GM23338 (cell line): ENCODE measurements at regions not wholly inside any gene's neighbourhood (a gene's known extent, or its start where the extent isn't known, plus 50 kb on each side); places are given as distances from the start of the nearest gene placed in this dataset.
A peak's percentile ranks its signal among the peaks of the same experiment; 100 is the strongest.

ENCODE experiments used
- ATAC-seq: fragments of 200-7000 bp; cut with Tn5 transposase; 3 replicates; pipeline ENCODE4 v1.9.1; 2020
- DNase-seq: peaks from one replicate; pipeline ENCODE4 v3.0.0-alpha.2; 2015; ENCODE audit warnings: low spot score
- H2AFZ ChIP-seq: fragments of 200-600 bp; sonication (generic); 2 replicates; pipeline ENCODE4 v1.8.0; 2016; ENCODE audit warnings: antibody characterized with exemption, mild to moderate bottlenecking, moderate library complexity
- H3F3A ChIP-seq: fragments of 200-600 bp; sonication (generic); replicated peaks from 2 replicates; pipeline ENCODE4 v1.8.0; 2017; ENCODE audit warnings: antibody characterized with exemption, mixed run types, low read depth
- H3K27ac ChIP-seq: fragments of 200-600 bp; sonication (generic); 2 replicates; pipeline ENCODE4 v1.6.1; 2016; ENCODE audit warnings: low read depth
- H3K27me3 ChIP-seq: fragments of 200-600 bp; sonication (generic); 2 replicates; pipeline ENCODE4 v1.8.0; 2016; ENCODE audit warnings: mild to moderate bottlenecking, mixed run types, moderate library complexity; ENCODE audit not compliant: insufficient read depth
- H3K36me3 ChIP-seq: fragments of 200-600 bp; sonication (generic); 2 replicates; pipeline ENCODE4 v1.8.0; 2016; ENCODE audit warnings: mild to moderate bottlenecking; ENCODE audit not compliant: insufficient read depth
- H3K4me1 ChIP-seq: fragments of 200-600 bp; sonication (generic); 2 replicates; pipeline ENCODE4 v1.8.0; 2016; ENCODE audit warnings: mild to moderate bottlenecking, moderate library complexity; ENCODE audit not compliant: insufficient read depth
- H3K4me2 ChIP-seq: fragments of 200-600 bp; sonication (generic); 2 replicates; pipeline ENCODE4 v1.7.1; 2017; ENCODE audit warnings: mixed run types
- H3K4me3 ChIP-seq: fragments of 200-600 bp; sonication (generic); 2 replicates; pipeline ENCODE4 v1.6.1; 2016; ENCODE audit warnings: mixed run types
- H3K79me2 ChIP-seq: fragments of 200-600 bp; sonication (generic); replicated peaks from 2 replicates; pipeline ENCODE4 v1.8.0; 2017; ENCODE audit warnings: mild to moderate bottlenecking; ENCODE audit not compliant: insufficient read depth
- H3K9me2 ChIP-seq: fragments of 200-600 bp; sonication (generic); 2 replicates; pipeline ENCODE4 v1.8.0; 2017; ENCODE audit not compliant: insufficient read depth
- H4K20me1 ChIP-seq: fragments of 200-600 bp; sonication (generic); replicated peaks from 2 replicates; pipeline ENCODE4 v1.8.0; 2017; ENCODE audit warnings: mild to moderate bottlenecking; ENCODE audit not compliant: insufficient read depth
- H3K27ac Mint-ChIP-seq: 2 replicates; pipeline ENCODE4 v1.8.0; 2020; ENCODE audit warnings: inconsistent platforms, mild to moderate bottlenecking, moderate library complexity, mixed read lengths
- H3K27me3 Mint-ChIP-seq: 3 replicates; pipeline ENCODE4 v1.8.0; 2022; ENCODE audit warnings: low read depth, mild to moderate bottlenecking, moderate library complexity, mixed read lengths, inconsistent platforms; ENCODE audit not compliant: insufficient read depth, poor library complexity
- H3K36me3 Mint-ChIP-seq: 3 replicates; pipeline ENCODE4 v1.8.0; 2021; ENCODE audit warnings: low read depth, mild to moderate bottlenecking, inconsistent platforms, moderate library complexity, mixed read lengths
- H3K4me1 Mint-ChIP-seq: 3 replicates; pipeline ENCODE4 v1.8.0; 2020; ENCODE audit warnings: mild to moderate bottlenecking, inconsistent platforms, mixed read lengths
- H3K4me3 Mint-ChIP-seq: 3 replicates; pipeline ENCODE4 v1.8.0; 2021; ENCODE audit warnings: moderate library complexity, mild to moderate bottlenecking, inconsistent platforms, mixed read lengths
- H3K9me3 Mint-ChIP-seq: 3 replicates; pipeline ENCODE4 v1.8.0; 2020; ENCODE audit warnings: moderate library complexity, mild to moderate bottlenecking, inconsistent platforms, mixed read lengths
- CREB1 ChIP-seq: fragments of 250-450 bp; sonication (Bioruptor Pico); IDR thresholded peaks from 2 replicates; pipeline ENCODE4 v1.5.0; 2020; ENCODE audit warnings: low read depth, mild to moderate bottlenecking, moderate library complexity
- JUNB ChIP-seq: IDR thresholded peaks from one replicate; pipeline ENCODE4 v1.6.1; 2016; ENCODE audit warnings: antibody characterized with exemption; ENCODE audit not compliant: unreplicated experiment
- NANOG ChIP-seq: IDR thresholded peaks from 2 replicates; pipeline ENCODE4 v1.6.1; 2016; ENCODE audit warnings: antibody characterized with exemption, borderline replicate concordance
- STAT1 ChIP-seq: IDR thresholded peaks from one replicate; pipeline ENCODE4 v1.6.1; 2016; ENCODE audit warnings: antibody characterized with exemption; ENCODE audit not compliant: unreplicated experiment
- ZNF331 ChIP-seq: fragments of 250-450 bp; sonication (Bioruptor Pico); IDR thresholded peaks from 2 replicates; pipeline ENCODE4 v1.5.0; 2020; ENCODE audit warnings: low read depth, mild to moderate bottlenecking, moderate library complexity
- TF ChIP-seq, protein P1 (sequence below): fragments of 250-450 bp; sonication (Bioruptor Pico); IDR thresholded peaks from 2 replicates; pipeline ENCODE4 v1.5.0; 2020; ENCODE audit warnings: mild to moderate bottlenecking, moderate library complexity
- TF ChIP-seq, protein P2 (sequence below): IDR thresholded peaks from 2 replicates; pipeline ENCODE4 v1.6.1; 2016; ENCODE audit warnings: antibody characterized with exemption
- TF ChIP-seq, protein P3 (sequence below): IDR thresholded peaks from one replicate; pipeline ENCODE4 v1.6.1; 2018; ENCODE audit warnings: antibody characterized with exemption; ENCODE audit not compliant: unreplicated experiment

DNA sequence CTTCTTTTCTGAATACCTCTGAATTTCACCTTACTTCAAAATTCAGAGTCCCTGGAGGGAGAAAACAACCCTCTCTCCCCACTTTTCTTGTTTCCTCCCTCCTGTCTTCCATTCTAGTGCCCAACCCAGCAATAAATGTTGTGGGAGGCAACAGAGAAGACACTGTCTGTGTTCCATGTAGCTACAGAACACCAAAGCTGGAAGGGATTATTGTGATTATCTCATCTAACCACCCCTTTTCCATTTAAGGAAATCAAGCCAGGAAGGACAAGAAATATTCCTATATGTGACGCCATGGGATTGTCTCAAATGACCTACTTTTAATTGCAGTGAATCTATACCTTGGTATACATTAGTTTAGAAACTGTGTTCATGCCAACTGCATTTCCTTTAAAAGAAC is 476.6 kb upstream of the TNC start (continued):
- TF ChIP-seq, protein P1, sequence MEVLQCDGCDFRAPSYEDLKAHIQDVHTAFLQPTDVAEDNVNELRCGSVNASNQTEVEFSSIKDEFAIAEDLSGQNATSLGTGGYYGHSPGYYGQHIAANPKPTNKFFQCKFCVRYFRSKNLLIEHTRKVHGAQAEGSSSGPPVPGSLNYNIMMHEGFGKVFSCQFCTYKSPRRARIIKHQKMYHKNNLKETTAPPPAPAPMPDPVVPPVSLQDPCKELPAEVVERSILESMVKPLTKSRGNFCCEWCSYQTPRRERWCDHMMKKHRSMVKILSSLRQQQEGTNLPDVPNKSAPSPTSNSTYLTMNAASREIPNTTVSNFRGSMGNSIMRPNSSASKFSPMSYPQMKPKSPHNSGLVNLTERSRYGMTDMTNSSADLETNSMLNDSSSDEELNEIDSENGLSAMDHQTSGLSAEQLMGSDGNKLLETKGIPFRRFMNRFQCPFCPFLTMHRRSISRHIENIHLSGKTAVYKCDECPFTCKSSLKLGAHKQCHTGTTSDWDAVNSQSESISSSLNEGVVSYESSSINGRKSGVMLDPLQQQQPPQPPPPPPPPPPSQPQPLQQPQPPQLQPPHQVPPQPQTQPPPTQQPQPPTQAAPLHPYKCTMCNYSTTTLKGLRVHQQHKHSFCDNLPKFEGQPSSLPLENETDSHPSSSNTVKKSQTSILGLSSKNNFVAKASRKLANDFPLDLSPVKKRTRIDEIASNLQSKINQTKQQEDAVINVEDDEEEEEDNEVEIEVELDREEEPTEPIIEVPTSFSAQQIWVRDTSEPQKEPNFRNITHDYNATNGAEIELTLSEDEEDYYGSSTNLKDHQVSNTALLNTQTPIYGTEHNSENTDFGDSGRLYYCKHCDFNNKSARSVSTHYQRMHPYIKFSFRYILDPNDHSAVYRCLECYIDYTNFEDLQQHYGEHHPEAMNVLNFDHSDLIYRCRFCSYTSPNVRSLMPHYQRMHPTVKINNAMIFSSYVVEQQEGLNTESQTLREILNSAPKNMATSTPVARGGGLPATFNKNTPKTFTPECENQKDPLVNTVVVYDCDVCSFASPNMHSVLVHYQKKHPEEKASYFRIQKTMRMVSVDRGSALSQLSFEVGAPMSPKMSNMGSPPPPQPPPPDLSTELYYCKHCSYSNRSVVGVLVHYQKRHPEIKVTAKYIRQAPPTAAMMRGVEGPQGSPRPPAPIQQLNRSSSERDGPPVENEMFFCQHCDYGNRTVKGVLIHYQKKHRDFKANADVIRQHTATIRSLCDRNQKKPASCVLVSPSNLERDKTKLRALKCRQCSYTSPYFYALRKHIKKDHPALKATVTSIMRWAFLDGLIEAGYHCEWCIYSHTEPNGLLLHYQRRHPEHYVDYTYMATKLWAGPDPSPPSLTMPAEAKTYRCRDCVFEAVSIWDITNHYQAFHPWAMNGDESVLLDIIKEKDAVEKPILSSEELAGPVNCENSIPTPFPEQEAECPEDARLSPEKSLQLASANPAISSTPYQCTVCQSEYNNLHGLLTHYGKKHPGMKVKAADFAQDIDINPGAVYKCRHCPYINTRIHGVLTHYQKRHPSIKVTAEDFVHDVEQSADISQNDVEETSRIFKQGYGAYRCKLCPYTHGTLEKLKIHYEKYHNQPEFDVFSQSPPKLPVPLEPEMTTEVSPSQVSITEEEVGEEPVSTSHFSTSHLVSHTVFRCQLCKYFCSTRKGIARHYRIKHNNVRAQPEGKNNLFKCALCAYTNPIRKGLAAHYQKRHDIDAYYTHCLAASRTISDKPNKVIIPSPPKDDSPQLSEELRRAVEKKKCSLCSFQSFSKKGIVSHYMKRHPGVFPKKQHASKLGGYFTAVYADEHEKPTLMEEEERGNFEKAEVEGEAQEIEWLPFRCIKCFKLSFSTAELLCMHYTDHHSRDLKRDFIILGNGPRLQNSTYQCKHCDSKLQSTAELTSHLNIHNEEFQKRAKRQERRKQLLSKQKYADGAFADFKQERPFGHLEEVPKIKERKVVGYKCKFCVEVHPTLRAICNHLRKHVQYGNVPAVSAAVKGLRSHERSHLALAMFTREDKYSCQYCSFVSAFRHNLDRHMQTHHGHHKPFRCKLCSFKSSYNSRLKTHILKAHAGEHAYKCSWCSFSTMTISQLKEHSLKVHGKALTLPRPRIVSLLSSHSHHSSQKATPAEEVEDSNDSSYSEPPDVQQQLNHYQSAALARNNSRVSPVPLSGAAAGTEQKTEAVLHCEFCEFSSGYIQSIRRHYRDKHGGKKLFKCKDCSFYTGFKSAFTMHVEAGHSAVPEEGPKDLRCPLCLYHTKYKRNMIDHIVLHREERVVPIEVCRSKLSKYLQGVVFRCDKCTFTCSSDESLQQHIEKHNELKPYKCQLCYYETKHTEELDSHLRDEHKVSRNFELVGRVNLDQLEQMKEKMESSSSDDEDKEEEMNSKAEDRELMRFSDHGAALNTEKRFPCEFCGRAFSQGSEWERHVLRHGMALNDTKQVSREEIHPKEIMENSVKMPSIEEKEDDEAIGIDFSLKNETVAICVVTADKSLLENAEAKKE (CRISPR knock-in tag): no peak
- TF ChIP-seq CREB1 (CRISPR knock-in tag): no peak

DNA sequence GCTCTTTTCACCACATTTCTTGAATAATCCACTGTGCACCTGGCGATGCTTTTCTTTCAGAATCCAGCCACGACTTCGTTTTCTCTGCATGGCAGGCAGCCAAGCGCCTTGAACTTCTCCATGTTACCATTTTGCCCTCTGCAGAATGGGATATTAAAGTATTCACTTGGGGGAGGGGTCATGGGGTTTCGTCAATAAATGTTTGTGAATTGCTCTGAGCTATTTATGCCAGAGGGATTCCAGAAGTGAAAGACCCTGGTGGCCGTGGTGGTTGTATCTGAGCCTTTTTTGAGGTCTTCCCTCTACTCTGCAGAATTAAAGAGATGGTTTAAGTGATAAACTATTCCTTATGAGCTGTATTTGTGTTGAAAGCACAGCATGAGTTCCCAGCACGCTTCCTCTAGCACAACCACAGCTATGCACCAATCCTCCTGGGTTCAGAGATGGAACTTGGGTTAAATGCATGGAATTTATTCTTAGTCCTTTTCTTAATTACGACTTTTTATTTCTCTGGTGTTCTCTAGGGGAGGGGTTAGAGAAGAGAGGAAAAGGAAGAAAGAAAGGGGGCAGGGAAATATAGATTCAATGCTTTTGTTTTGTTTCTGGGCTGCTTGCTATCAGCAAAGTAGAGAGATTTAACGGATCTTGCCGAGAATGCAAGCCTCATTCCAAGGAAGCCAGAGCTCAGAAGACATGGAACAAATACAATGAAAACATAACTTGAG is 478.2 kb upstream of the TNC start:
- peak; percentile 43 for ATAC-seq

More for the DNA sequence above, 478.2 kb upstream of the TNC start:
- peak; percentile 16 for DNase-seq
- no peak overlapping the region; the same call in 1 of the 2 replicates for H2AFZ ChIP-seq
- H3K27ac Mint-ChIP-seq: no peak overlapping the region
- no peaks in the 10 kb centered on the region for H4K20me1 ChIP-seq
- H3K4me3 Mint-ChIP-seq: no peak overlapping the region
- no peaks in the 10 kb centered on the region for H3K36me3 Mint-ChIP-seq
- no peaks in the 10 kb centered on the region for H3K36me3 ChIP-seq
- no peaks in the 10 kb centered on the region for H3K9me2 ChIP-seq
- peak overlapping the region; percentile 15 for H3K4me2 ChIP-seq
- peaks cover 24% of the 10 kb centered on the region for H3K4me1 Mint-ChIP-seq
- H3K4me3 ChIP-seq: no peak overlapping the region
- peaks cover 21% of the 10 kb centered on the region for H3K4me1 ChIP-seq
- H3K9me3 Mint-ChIP-seq: no peaks in the 10 kb centered on the region
- H3F3A ChIP-seq: no peaks in the 10 kb centered on the region
- TF ChIP-seq STAT1: no peak
- TF ChIP-seq, protein P2, sequence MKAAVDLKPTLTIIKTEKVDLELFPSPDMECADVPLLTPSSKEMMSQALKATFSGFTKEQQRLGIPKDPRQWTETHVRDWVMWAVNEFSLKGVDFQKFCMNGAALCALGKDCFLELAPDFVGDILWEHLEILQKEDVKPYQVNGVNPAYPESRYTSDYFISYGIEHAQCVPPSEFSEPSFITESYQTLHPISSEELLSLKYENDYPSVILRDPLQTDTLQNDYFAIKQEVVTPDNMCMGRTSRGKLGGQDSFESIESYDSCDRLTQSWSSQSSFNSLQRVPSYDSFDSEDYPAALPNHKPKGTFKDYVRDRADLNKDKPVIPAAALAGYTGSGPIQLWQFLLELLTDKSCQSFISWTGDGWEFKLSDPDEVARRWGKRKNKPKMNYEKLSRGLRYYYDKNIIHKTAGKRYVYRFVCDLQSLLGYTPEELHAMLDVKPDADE: no peak
- no peak for TF ChIP-seq JUNB
- TF ChIP-seq NANOG: no peak
- TF ChIP-seq, protein P3, sequence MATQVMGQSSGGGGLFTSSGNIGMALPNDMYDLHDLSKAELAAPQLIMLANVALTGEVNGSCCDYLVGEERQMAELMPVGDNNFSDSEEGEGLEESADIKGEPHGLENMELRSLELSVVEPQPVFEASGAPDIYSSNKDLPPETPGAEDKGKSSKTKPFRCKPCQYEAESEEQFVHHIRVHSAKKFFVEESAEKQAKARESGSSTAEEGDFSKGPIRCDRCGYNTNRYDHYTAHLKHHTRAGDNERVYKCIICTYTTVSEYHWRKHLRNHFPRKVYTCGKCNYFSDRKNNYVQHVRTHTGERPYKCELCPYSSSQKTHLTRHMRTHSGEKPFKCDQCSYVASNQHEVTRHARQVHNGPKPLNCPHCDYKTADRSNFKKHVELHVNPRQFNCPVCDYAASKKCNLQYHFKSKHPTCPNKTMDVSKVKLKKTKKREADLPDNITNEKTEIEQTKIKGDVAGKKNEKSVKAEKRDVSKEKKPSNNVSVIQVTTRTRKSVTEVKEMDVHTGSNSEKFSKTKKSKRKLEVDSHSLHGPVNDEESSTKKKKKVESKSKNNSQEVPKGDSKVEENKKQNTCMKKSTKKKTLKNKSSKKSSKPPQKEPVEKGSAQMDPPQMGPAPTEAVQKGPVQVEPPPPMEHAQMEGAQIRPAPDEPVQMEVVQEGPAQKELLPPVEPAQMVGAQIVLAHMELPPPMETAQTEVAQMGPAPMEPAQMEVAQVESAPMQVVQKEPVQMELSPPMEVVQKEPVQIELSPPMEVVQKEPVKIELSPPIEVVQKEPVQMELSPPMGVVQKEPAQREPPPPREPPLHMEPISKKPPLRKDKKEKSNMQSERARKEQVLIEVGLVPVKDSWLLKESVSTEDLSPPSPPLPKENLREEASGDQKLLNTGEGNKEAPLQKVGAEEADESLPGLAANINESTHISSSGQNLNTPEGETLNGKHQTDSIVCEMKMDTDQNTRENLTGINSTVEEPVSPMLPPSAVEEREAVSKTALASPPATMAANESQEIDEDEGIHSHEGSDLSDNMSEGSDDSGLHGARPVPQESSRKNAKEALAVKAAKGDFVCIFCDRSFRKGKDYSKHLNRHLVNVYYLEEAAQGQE: no peak
- TF ChIP-seq ZNF331 (CRISPR knock-in tag): no peak
- TF ChIP-seq CREB1 (CRISPR knock-in tag): no peak
- H3K27ac ChIP-seq: no peak overlapping the region
- no peaks in the 10 kb centered on the region for H3K79me2 ChIP-seq
- no peaks in the 10 kb centered on the region for H3K27me3 ChIP-seq
- H3K27me3 Mint-ChIP-seq: no peaks in the 10 kb centered on the region
